ENCODE measurements at regions not wholly inside any gene's neighbourhood (a gene's known extent, or its start where the extent isn't known, plus 50 kb on each side); places are given as distances from the start of the nearest gene placed in this dataset.

GRCh38 chr3:66692042-66692765 lies 191.4 kb upstream of the LRIG1 start:
- no peak for DNase-seq (ENCODE audit: low read depth)

GRCh38 chr3:66692766-66693150 lies 191.9 kb upstream of the LRIG1 start:
- no peak for DNase-seq (ENCODE audit: low read depth)

GRCh38 chr3:66693461-66694031 lies 192.7 kb upstream of the LRIG1 start:
- DNase-seq (ENCODE audit: low read depth), result no peak

- DNase-seq (ENCODE audit: low read depth), result no peak
Measured at GRCh38 chr3:66702126-66702525, 201.3 kb upstream of the LRIG1 start.

GRCh38 chr3:66703501-66703900 lies 202.7 kb upstream of the LRIG1 start:
- no peak for DNase-seq (ENCODE audit: low read depth)

GRCh38 chr3:66705076-66705475 lies 204.3 kb upstream of the LRIG1 start:
- no peak for DNase-seq (ENCODE audit: low read depth)

- no peak for DNase-seq (ENCODE audit: low read depth)
Measured at GRCh38 chr3:66706890-66707289, 206.1 kb upstream of the LRIG1 start.

GRCh38 chr3:66709532-66709931 lies 208.7 kb upstream of the LRIG1 start:
- no peak for DNase-seq (ENCODE audit: low read depth)

- no peak for DNase-seq (ENCODE audit: low read depth)
Measured at GRCh38 chr3:66712210-66712609, 211.4 kb upstream of the LRIG1 start.

- no peak for DNase-seq (ENCODE audit: low read depth)
Measured at GRCh38 chr3:66713921-66714320, 213.1 kb upstream of the LRIG1 start.

GRCh38 chr3:66715806-66716205 lies 215.0 kb upstream of the LRIG1 start:
- DNase-seq (ENCODE audit: low read depth), result no peak

GRCh38 chr3:66717806-66718205 lies 217.0 kb upstream of the LRIG1 start:
- no peak for DNase-seq (ENCODE audit: low read depth)

GRCh38 chr3:66719796-66720356 lies 219.1 kb upstream of the LRIG1 start:
- no peak for DNase-seq (ENCODE audit: low read depth)

- DNase-seq (ENCODE audit: low read depth), result no peak
Measured at GRCh38 chr3:66720508-66720907, 219.7 kb upstream of the LRIG1 start.

GRCh38 chr3:66722675-66723074 lies 221.9 kb upstream of the LRIG1 start:
- DNase-seq (ENCODE audit: low read depth), result no peak

- DNase-seq (ENCODE audit: low read depth), result no peak
Measured at GRCh38 chr3:66723231-66723630, 222.4 kb upstream of the LRIG1 start.

- DNase-seq (ENCODE audit: low read depth), result no peak
Measured at GRCh38 chr3:66729687-66730393, 229.0 kb upstream of the LRIG1 start.

- no peak for DNase-seq (ENCODE audit: low read depth)
Measured at GRCh38 chr3:66738625-66739365, 238.0 kb upstream of the LRIG1 start.

- no peak for DNase-seq (ENCODE audit: low read depth)
Measured at GRCh38 chr3:66740260-66740659, 239.4 kb upstream of the LRIG1 start.

- no peak for DNase-seq (ENCODE audit: low read depth)
Measured at GRCh38 chr3:66744521-66744920, 243.7 kb upstream of the LRIG1 start.

- DNase-seq (ENCODE audit: low read depth), result no peak
Measured at GRCh38 chr3:66744986-66745385, 244.2 kb upstream of the LRIG1 start.

GRCh38 chr3:66747261-66747660 lies 246.4 kb upstream of the LRIG1 start:
- no peak for DNase-seq (ENCODE audit: low read depth)
